ENCODE measurements at regions not wholly inside any gene's neighbourhood (a gene's known extent, or its start where the extent isn't known, plus 50 kb on each side); places are given as distances from the start of the nearest gene placed in this dataset.

- Histone ChIP-seq H3K9me3 (ENCODE audit: insufficient read depth, low read depth, low read length) (no peaks in the 10 kb centered on the region), H3K9ac (ENCODE audit: low read length) (no peak overlapping the region), H3K79me2 (ENCODE audit: insufficient read depth, low read length) (no peaks in the 10 kb centered on the region), H2AFZ (ENCODE audit: low read depth, low read length) (no peak overlapping the region), H3K36me3 (ENCODE audit: insufficient read depth, low read length) (no peaks in the 10 kb centered on the region), H3K4me1 (ENCODE audit: insufficient read depth, low read length) (no peaks in the 10 kb centered on the region), H3K27me3 (ENCODE audit: insufficient read depth, low read length) (no peaks in the 10 kb centered on the region), H3K4me3 (ENCODE audit: insufficient read depth, low read depth, low read length) (no peak overlapping the region), H3K27ac (ENCODE audit: low read depth, low read length) (no peak overlapping the region), H4K20me1 (ENCODE audit: insufficient read depth, low read length) (no peaks in the 10 kb centered on the region), H3K4me2 (ENCODE audit: low read length) (no peak overlapping the region)
- Mint-ChIP-seq H3K36me3 (ENCODE audit: low read depth, unreplicated experiment) (peaks cover 1% of the 10 kb centered on the region), H3K27ac (ENCODE audit: unreplicated experiment) (no peak overlapping the region), H3K4me1 (ENCODE audit: low read depth, unreplicated experiment) (no peaks in the 10 kb centered on the region), H3K27me3 (ENCODE audit: low read depth, unreplicated experiment) (no peaks in the 10 kb centered on the region), H3K4me3 (ENCODE audit: unreplicated experiment) (no peak overlapping the region), H3K9me3 (ENCODE audit: unreplicated experiment) (peaks cover 6% of the 10 kb centered on the region)
- DNase-seq (ENCODE audit: low read depth) (no peak), FAIRE-seq (no peak)
- TF ChIP-seq, protein P1, sequence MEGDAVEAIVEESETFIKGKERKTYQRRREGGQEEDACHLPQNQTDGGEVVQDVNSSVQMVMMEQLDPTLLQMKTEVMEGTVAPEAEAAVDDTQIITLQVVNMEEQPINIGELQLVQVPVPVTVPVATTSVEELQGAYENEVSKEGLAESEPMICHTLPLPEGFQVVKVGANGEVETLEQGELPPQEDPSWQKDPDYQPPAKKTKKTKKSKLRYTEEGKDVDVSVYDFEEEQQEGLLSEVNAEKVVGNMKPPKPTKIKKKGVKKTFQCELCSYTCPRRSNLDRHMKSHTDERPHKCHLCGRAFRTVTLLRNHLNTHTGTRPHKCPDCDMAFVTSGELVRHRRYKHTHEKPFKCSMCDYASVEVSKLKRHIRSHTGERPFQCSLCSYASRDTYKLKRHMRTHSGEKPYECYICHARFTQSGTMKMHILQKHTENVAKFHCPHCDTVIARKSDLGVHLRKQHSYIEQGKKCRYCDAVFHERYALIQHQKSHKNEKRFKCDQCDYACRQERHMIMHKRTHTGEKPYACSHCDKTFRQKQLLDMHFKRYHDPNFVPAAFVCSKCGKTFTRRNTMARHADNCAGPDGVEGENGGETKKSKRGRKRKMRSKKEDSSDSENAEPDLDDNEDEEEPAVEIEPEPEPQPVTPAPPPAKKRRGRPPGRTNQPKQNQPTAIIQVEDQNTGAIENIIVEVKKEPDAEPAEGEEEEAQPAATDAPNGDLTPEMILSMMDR (IDR thresholded peaks at IDR 0.05; ENCODE audit: insufficient read depth, low read depth, low read length): no peak
- no peak for TF ChIP-seq EZH2 (IDR thresholded peaks at IDR 0.05; ENCODE audit: insufficient read depth, low read length)
Measured at GRCh38 chr3:117774130-117774529, 1064.6 kb downstream of the TUSC7 start.

GRCh38 chr3:117786349-117786748, 1076.8 kb downstream of the TUSC7 start:
- H2AFZ ChIP-seq (ENCODE audit: low read depth, low read length): no peak overlapping the region
- no peaks in the 10 kb centered on the region for H4K20me1 ChIP-seq (ENCODE audit: insufficient read depth, low read length)
- Mint-ChIP-seq H3K4me3 (ENCODE audit: unreplicated experiment) (no peak overlapping the region), H3K4me1 (ENCODE audit: low read depth, unreplicated experiment) (peaks cover 23% of the 10 kb centered on the region), H3K9me3 (ENCODE audit: unreplicated experiment) (peaks cover 2% of the 10 kb centered on the region), H3K36me3 (ENCODE audit: low read depth, unreplicated experiment) (no peaks in the 10 kb centered on the region), H3K27me3 (ENCODE audit: low read depth, unreplicated experiment) (no peaks in the 10 kb centered on the region), H3K27ac (ENCODE audit: unreplicated experiment) (no peak overlapping the region)
- peaks cover 13% of the 10 kb centered on the region for H3K4me1 ChIP-seq (ENCODE audit: insufficient read depth, low read length)
- peak; percentile 58 for DNase-seq (ENCODE audit: low read depth)
- no peak for FAIRE-seq
- H3K27me3 ChIP-seq (ENCODE audit: insufficient read depth, low read length): no peaks in the 10 kb centered on the region
- no peaks in the 10 kb centered on the region for H3K9me3 ChIP-seq (ENCODE audit: insufficient read depth, low read depth, low read length)
- TF ChIP-seq, protein P1 (IDR thresholded peaks at IDR 0.05; ENCODE audit: insufficient read depth, low read depth, low read length): no peak
- no peak for TF ChIP-seq EZH2 (IDR thresholded peaks at IDR 0.05; ENCODE audit: insufficient read depth, low read length)
- no peaks in the 10 kb centered on the region for H3K36me3 ChIP-seq (ENCODE audit: insufficient read depth, low read length)
- H3K4me3 ChIP-seq (ENCODE audit: insufficient read depth, low read depth, low read length): no peak overlapping the region
- no peak overlapping the region for H3K4me2 ChIP-seq (ENCODE audit: low read length)
- H3K9ac ChIP-seq (ENCODE audit: low read length): no peak overlapping the region
- H3K27ac ChIP-seq (ENCODE audit: low read depth, low read length): no peak overlapping the region
- H3K79me2 ChIP-seq (ENCODE audit: insufficient read depth, low read length): no peaks in the 10 kb centered on the region

DNA sequence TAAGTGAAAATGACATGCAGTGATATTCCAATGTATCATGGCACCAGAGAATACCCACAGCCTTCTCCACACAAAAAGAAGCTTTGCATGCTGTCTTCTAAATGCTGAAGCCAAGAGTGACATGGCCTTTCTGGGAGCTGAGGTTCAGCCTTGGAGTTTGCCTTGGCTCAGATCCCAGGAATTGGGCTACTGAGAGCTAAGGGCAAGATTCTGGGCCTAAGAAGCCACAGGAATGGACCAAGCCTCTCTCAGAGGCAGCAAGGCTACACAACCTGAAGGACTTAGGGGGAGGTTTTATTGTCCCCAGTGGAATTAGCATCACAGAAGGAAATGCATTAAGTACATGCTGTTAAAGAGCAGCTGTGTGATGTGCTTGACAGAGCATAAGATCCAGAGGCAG, 1078.5 kb downstream of the TUSC7 start:
- DNase-seq (ENCODE audit: low read depth): peak; percentile 93

More for the DNA sequence above, 1078.5 kb downstream of the TUSC7 start:
- Histone ChIP-seq H3K27ac (ENCODE audit: low read depth, low read length) (no peak overlapping the region), H3K79me2 (ENCODE audit: insufficient read depth, low read length) (no peaks in the 10 kb centered on the region), H4K20me1 (ENCODE audit: insufficient read depth, low read length) (no peaks in the 10 kb centered on the region), H3K9ac (ENCODE audit: low read length) (no peak overlapping the region), H3K9me3 (ENCODE audit: insufficient read depth, low read depth, low read length) (no peaks in the 10 kb centered on the region), H3K4me2 (ENCODE audit: low read length) (peak overlapping the region; percentile 11), H2AFZ (ENCODE audit: low read depth, low read length) (no peak overlapping the region), H3K4me1 (ENCODE audit: insufficient read depth, low read length) (peaks cover 13% of the 10 kb centered on the region), H3K36me3 (ENCODE audit: insufficient read depth, low read length) (no peaks in the 10 kb centered on the region), H3K27me3 (ENCODE audit: insufficient read depth, low read length) (no peaks in the 10 kb centered on the region), H3K4me3 (ENCODE audit: insufficient read depth, low read depth, low read length) (no peak overlapping the region)
- H3K4me1 Mint-ChIP-seq (ENCODE audit: low read depth, unreplicated experiment): peaks cover 23% of the 10 kb centered on the region
- H3K4me3 Mint-ChIP-seq (ENCODE audit: unreplicated experiment): no peak overlapping the region
- H3K27ac Mint-ChIP-seq (ENCODE audit: unreplicated experiment): no peak overlapping the region
- H3K27me3 Mint-ChIP-seq (ENCODE audit: low read depth, unreplicated experiment): no peaks in the 10 kb centered on the region
- peak; percentile 85 for FAIRE-seq
- H3K36me3 Mint-ChIP-seq (ENCODE audit: low read depth, unreplicated experiment): no peaks in the 10 kb centered on the region
- H3K9me3 Mint-ChIP-seq (ENCODE audit: unreplicated experiment): no peaks in the 10 kb centered on the region
- TF ChIP-seq, protein P1 (IDR thresholded peaks at IDR 0.05; ENCODE audit: insufficient read depth, low read depth, low read length): no peak
- TF ChIP-seq EZH2 (IDR thresholded peaks at IDR 0.05; ENCODE audit: insufficient read depth, low read length): no peak

Measured in astrocyte (in vitro differentiated cells and primary cell).